ENCODE measurements at regions not wholly inside any gene's neighbourhood (a gene's known extent, or its start where the extent isn't known, plus 50 kb on each side); places are given as distances from the start of the nearest gene placed in this dataset.

DNA sequence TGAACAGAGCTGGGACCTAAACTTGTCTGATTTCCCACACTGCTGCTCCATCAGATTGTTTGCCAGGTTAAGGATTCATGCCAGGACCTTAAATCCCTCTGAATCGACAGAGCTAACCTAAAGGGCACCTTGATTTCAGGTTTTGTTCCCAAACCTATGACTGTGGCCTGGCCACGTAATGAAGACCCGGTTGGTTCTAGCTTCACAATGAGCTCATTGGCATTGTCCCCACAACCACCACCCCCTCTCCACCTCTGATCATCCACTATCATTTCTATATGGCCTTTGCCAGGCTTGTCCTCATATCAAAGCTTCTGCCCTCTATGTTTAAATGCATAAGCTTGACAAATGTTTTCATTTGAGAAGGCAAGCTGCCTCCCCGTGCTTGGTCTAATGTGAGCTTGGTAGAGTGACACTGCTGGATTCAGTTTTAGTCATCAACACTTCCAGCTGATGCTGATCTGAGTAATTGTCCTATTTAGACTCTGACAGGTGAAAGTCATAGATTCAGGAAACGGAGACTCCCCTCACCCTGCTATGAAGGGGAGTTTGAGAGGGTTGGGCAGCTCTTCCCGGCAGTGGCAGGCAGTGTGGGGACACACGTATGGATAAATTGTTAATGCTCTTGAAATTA lies 407.1 kb upstream of the CFAP20DC start (continued):
- peak; percentile 33; the same call in 1 of the 2 replicates for TF ChIP-seq RAD21 (IDR thresholded peaks at IDR 0.05; ENCODE audit: insufficient read depth, low read depth, low read length)
- TF ChIP-seq EGR1 (IDR thresholded peaks at IDR 0.05; ENCODE audit: borderline replicate concordance in 1 of 2, low read depth in 2 of 2, low read length in 2 of 2), result 0 out of 3 replicates have a peak, but pooled peaks of 1 of the 2 experiments have one; percentile 30
- peak; percentile 74 for TF ChIP-seq JUND (IDR thresholded peaks at IDR 0.05; ENCODE audit: low read depth, low read length)
- no peak for TF ChIP-seq BMI1 (IDR thresholded peaks at IDR 0.05; ENCODE audit: borderline replicate concordance)
- no peak for TF ChIP-seq NR2C1 (IDR thresholded peaks at IDR 0.05)
- TF ChIP-seq YY1 (IDR thresholded peaks at IDR 0.05; ENCODE audit: low read depth, low read length), result 0 out of 2 replicates have a peak, but pooled peaks have one; percentile 57
- no peak for TF ChIP-seq CHD2 (IDR thresholded peaks at IDR 0.05; ENCODE audit: borderline replicate concordance, low read depth, low read length)
- TF ChIP-seq BACH1 (IDR thresholded peaks at IDR 0.05; ENCODE audit: borderline replicate concordance), result peak; percentile 64; the same call in 1 of the 2 replicates
- TF ChIP-seq MTA3 (IDR thresholded peaks at IDR 0.05; ENCODE audit: borderline replicate concordance, low read length), result peak; percentile 85; the same call in 1 of the 2 replicates
- no peak for TF ChIP-seq RELA (IDR thresholded peaks at IDR 0.05; ENCODE audit: borderline replicate concordance, partially characterized antibody)
- peak; percentile 92 for TF ChIP-seq TCF12 (IDR thresholded peaks at IDR 0.05; ENCODE audit: low read depth, low read length)
- TF ChIP-seq SP1 (IDR thresholded peaks at IDR 0.05; ENCODE audit: low read depth, low read length), result peak; percentile 36
- peak; percentile 99 for TF ChIP-seq JUNB (IDR thresholded peaks at IDR 0.05)
- TF ChIP-seq DPF2 (IDR thresholded peaks at IDR 0.05), result peak; percentile 87
- TF ChIP-seq, protein P1, sequence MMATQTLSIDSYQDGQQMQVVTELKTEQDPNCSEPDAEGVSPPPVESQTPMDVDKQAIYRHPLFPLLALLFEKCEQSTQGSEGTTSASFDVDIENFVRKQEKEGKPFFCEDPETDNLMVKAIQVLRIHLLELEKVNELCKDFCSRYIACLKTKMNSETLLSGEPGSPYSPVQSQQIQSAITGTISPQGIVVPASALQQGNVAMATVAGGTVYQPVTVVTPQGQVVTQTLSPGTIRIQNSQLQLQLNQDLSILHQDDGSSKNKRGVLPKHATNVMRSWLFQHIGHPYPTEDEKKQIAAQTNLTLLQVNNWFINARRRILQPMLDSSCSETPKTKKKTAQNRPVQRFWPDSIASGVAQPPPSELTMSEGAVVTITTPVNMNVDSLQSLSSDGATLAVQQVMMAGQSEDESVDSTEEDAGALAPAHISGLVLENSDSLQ (IDR thresholded peaks at IDR 0.05), result peak; percentile 89
- TF ChIP-seq CHD1 (IDR thresholded peaks at IDR 0.05; ENCODE audit: low read depth, low read length), result no peak
